Fibroblast of skin of scalp (primary cell): ENCODE measurements at regions not wholly inside any gene's neighbourhood (a gene's known extent, or its start where the extent isn't known, plus 50 kb on each side); places are given as distances from the start of the nearest gene placed in this dataset.
A peak's percentile ranks its signal among the peaks of the same experiment; 100 is the strongest.
"Not testable (repeated sequence)": the region's sequence is repeated elsewhere in the genome, so short reads cannot be mapped to it uniquely, and the experiment has no call there.

Experiments
- DNase-seq: peaks from one replicate; pipeline ENCODE4 v3.0.0-alpha.2; 2013

DNA sequence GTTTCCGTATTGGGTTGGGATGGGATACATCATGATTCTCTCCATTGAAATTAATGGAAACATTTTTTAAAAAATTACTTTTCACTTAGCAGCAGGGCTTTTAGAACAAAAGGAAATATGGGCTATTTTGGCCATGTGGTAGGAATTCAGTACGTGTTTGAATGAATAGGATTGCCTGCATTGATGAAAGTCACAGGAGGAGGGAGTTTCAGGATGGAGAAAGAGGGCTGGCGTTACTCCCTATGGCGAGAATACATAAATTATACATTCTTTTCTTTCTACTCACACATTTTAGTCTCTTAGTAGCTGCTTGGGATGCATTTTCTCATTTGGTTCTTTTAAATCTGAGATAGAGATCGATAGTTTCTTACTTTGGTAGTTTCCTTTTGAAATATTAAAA is 100.3 kb upstream of the PDHA1 start:
- DNase-seq, result peak; percentile 58

DNA sequence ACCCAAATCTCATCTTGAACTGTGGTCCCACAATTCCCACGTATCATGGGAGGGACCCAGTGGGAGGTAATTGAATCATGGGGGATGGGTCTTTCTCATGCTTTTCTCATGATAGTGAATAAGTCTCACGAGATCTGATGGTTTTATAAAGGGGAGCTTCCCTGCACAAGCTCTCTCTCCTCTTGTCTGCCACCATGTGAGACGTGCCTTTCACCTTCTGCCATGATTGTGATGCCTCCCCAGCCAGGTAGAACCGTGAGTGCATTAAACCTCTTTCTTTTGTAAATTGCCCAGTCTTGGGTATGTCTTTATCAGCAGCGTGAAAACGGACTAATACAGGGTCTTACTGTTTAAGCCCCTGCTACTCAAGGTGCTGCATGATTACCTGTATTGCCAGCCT is 98.8 kb upstream of the PDHA1 start:
- not testable (repeated sequence) for DNase-seq

DNA sequence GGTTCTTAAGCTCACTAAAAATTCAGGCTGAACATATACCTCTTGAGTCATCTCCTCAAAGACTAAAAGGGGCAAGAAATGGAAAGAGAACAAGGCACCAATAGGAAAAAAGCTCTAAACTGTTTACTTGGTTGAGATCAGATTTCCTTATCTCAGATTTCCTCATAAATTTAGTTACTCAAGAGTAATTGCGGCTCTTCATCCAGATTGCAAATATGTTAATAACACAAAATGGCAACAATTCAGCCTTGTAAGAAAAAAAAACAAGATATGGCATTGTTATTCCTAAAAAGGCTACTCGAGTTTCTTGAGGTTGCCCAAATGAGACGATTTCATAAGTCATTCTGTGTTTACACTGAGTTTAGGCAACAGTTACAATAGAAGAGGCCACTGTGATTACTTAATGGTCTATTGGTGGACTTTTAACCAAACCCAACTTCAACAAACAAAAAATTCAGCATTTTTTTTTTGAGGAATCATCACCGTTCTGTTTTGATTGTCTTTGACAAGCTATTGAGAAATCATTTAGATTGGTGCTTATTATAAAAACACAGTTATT is 97.9 kb upstream of the PDHA1 start:
- no peak for DNase-seq

DNA sequence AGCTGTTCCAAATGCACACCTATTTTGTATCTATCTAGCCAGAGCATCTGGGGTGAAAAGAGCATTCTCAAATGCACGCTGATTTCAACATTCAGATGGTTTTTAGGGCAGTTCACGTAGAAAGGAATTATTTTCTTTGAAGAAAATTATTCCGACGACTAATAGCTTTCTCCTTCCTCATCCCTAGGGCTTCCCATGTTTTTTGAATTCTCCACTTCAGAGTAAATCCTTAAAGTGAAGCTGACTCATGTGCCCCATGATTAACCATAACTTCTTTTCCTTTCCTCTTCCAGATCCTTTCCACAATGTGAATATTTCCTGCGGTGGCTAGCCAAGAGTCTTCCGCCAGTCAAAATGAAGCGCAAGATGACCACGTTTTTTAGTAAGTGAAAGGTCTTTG is 86.7 kb upstream of the PDHA1 start:
- peak; percentile 7 for DNase-seq

GRCh38 chrX:19261026-19261425 is 82.7 kb upstream of the PDHA1 start:
- not testable (repeated sequence) for DNase-seq

DNA sequence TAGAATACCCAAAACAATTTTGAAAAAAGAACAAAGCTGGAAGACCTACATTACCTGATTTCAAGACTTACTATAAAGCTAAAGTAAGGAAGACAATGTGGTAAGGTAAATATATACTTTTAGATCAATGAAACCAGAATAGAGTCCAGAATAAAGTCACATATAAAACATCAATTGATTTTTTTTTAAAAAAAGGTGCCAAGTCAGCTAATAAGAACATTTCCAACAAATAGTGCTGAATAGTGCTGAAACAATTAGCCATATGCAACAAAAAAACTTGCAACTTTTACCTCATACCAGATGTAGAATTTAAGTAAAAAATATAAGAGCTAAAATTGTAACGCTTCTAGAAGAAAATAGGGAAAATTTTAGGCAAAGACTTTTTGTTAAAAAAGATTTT is 73.0 kb upstream of the PDHA1 start:
- no peak for DNase-seq

- peak; percentile 52 for DNase-seq
Observed at GRCh38 chrX:19272452-19272851, 71.3 kb upstream of the PDHA1 start.

DNA sequence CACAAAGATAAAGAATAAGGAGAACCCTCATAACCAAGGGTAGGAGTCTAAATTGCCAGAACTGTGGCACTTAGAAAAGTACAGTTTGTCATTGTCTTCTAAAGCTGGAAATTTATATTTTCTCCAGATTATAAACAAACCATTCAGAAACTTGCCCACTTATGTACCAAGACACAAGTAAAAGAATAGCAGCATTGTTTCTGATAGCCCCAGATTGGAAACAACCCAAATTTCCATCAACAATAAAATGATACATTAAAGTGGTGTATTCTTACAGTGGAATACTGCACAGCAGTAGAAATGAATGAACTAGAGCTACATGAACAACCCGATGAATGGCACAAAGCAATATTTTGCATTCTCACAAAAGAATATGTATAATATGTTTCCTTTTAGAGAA is 63.1 kb upstream of the PDHA1 start:
- no peak for DNase-seq

GRCh38 chrX:19281256-19281655 is 62.5 kb upstream of the PDHA1 start:
- no peak for DNase-seq

DNA sequence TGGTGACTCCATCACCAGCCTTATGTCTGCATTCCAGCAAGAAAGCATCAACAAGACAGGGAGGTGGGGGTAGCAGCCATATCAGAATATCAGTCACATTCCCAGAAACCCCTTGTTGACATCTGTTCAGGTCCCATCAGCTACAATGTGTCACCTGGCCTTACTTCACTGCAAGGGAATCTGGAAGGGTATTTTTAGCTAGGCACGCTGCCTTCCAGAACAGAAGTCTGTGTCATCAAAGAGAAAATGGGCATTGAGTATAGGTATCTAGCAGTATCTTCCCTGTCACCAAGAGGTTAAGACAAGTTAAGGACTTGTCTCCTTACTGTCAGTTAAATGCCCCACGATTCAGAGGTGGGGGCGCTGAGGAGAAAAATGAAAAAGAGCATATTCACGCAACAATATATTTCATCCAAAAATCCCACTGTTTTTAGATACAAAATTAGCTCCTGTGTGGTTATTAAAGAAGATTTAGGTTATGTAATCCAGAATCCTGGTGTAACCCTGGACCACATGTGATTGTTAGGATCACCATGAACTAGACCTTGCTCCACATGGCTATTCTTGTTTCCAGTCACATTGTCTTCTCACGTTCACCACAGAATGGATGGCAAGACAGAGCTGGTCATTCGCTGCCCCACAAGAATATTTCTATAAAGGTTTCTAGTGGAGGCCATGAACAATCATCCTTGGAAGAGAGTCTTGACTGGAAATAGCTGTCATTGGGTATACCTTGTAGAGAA is 60.0 kb upstream of the PDHA1 start:
- DNase-seq, result no peak

DNA sequence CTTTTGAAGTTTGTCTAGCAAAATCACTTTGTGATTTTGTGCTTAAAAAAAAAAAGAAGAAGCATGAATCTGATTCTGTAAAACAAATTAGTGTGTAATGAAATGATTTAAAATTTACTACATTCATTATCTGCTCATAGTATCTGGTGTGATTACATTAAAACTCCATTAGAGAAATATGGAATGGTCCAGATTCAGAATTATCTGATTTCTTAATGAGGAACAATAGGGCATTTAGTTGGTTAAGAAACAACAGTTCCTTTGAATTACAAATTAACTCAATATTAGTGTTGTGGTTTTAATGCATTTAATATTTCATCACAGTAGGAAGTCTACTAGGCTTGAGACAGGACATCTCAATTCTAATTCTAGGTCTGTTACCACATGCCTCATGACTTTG is 57.9 kb upstream of the PDHA1 start:
- no peak for DNase-seq

DNA sequence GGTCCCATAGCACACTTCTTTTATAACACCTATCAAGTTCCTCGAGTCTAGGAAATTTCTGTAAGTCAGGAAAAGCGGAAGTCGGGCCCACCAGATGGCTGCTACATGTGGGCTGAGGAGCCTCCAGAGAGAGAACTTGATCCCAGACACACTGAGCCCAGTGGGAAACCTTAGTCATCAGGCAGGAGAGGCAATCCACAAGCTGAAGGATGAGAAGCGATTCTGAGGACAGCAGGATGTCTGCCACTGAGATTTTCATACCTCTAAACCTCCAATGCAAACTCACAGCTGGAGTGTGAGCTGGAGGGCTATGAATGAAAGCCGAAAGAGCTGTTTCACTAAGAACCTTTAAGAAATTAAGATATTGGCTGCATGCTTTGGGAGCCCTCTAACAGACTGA is 52.6 kb upstream of the PDHA1 start:
- DNase-seq, result peak; percentile 38

DNA sequence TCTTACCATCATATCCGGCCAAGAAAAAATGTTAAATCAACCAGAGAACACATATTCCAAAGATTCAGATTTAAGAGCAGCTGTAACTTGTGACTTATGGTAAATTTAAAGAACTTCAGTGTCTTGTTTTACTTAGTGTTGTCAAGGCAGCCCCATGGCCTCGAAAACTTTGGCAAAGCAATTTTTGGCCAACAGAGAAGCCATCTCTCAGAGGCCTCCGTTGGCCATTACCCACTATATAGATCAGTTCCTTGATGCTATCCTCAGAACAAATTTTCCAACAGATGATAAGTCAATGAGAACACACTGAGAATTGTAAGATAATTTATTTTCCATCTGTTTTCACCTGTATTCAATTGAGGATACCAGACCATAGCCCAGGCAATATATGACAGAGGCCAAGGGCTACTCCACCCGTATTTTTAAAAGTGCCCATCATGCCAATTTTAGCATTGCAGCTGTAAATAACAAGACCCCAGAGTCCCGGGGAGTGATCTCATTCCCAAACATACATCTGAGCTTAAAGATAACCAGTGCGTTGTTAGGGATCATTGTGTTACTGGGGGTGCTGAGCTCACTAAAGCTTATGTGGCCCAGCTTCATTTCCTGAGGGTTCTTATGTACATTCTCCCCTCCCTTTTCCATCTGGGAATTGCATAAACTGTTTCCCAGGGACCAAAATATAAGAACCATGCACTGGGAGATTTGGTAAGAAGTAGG is 50.0 kb upstream of the PDHA1 start:
- DNase-seq, result no peak
